K562 (cell line): ENCODE measurements at regions not wholly inside any gene's neighbourhood (a gene's known extent, or its start where the extent isn't known, plus 50 kb on each side); places are given as distances from the start of the nearest gene placed in this dataset.
"Not testable (repeated sequence)": the region's sequence is repeated elsewhere in the genome, so short reads cannot be mapped to it uniquely, and the experiment has no call there.

Source experiments
- ETV6 ChIP-seq, 3 experiments: fragments of 150-350 bp in 1 of 3; sonication (generic) in 1 of 3; formaldehyde crosslinking in 1 of 3; IDR thresholded peaks; 2 replicates each; pipeline versions ENCODE4 v1.6.1 to v1.8.0; 2014 to 2022; ENCODE audit warnings: borderline replicate concordance in 2 of 3, low read depth in 2 of 3, antibody characterized with exemption in 1 of 3, low read length in 1 of 3, mild to moderate bottlenecking in 1 of 3, missing genetic modification reagents in 1 of 3
- EZH2 ChIP-seq: IDR thresholded peaks from 2 replicates; pipeline ENCODE4 v1.6.1; 2012; ENCODE audit warnings: low read depth, mild to moderate bottlenecking, inconsistent platforms, low read length, borderline replicate concordance
- GABPA ChIP-seq: fragments of 200-800 bp; sonication (Bioruptor generic); conservative IDR thresholded peaks from 2 replicates; pipeline ENCODE4 v1.6.1; 2016; ENCODE audit warnings: low read depth, missing genetic modification characterization, missing compliant biosample characterization
- MTF1 ChIP-seq: fragments of 250-450 bp; sonication (Bioruptor Pico); IDR thresholded peaks from 2 replicates; pipeline ENCODE4 v1.9.0; 2021; ENCODE audit warnings: moderate library complexity, mild to moderate bottlenecking, inconsistent platforms, borderline replicate concordance
- SRSF1 ChIP-seq: fragments of 200-400 bp; formaldehyde crosslinking; IDR thresholded peaks from 2 replicates; pipeline ENCODE4 v1.6.1; 2017; ENCODE audit warnings: mild to moderate bottlenecking, low read depth, low read length, moderate library complexity
- TAL1 ChIP-seq: fragments of 450-650 bp; IDR thresholded peaks from 2 replicates; pipeline ENCODE4 v1.6.1; 2016; ENCODE audit warnings: mild to moderate bottlenecking
- ZNF586 ChIP-seq: fragments of 450-650 bp; formaldehyde crosslinking; conservative IDR thresholded peaks from 2 replicates; pipeline ENCODE4 v1.4.0; 2020; ENCODE audit warnings: mild to moderate bottlenecking, moderate library complexity
- TF ChIP-seq, protein P1 (sequence below), 2 experiments: fragments of 450-650 bp; IDR thresholded peaks; 2 replicates each; pipeline ENCODE4 v1.6.1; 2016
- TF ChIP-seq, protein P2 (sequence below), 3 experiments: IDR thresholded peaks in 2 of 3; conservative IDR thresholded peaks in 1 of 3; 2 replicates each; pipeline ENCODE4 v1.5.1; 2011 to 2012; ENCODE audit warnings: low read length in 3 of 3, mild to moderate bottlenecking in 3 of 3, control low read depth in 2 of 3, improper control_type of control experiment in 1 of 3, inconsistent platforms in 1 of 3, low read depth in 1 of 3, mixed read lengths in 1 of 3, moderate library complexity in 1 of 3; ENCODE audit not compliant: insufficient read depth in 2 of 3
- TF ChIP-seq, protein P3 (sequence below), 2 experiments: fragments of 450-650 bp in 1 of 2; sonication (generic) in 1 of 2; formaldehyde crosslinking in 1 of 2; IDR thresholded peaks; 2 replicates each; pipeline versions ENCODE4 v1.7.1 to v1.9.0; 2016 to 2022; ENCODE audit warnings: inconsistent platforms in 1 of 2, mild to moderate bottlenecking in 1 of 2, missing genetic modification reagents in 1 of 2

DNA sequence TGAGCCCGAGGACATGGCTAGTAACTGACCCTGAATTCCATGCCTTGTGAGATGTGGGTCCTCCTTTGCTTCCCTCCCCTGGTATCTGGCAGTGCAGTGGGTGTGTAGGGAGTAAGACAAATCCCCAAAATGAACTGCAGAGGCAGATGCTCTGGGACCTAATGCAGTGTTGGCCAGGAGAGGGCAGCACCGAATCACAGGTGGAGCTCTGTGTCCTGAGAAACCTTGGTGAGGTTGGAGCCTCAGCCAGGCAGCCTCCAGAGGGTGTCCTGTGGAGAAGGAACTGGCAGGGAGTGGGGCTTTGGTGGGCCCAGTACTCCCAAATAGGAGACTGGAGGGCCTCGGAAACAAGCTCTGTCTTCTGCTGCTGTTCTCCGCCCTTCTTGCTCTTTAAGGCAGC, 209.9 kb downstream of the CCNG2 start:
- TF ChIP-seq, protein P1, sequence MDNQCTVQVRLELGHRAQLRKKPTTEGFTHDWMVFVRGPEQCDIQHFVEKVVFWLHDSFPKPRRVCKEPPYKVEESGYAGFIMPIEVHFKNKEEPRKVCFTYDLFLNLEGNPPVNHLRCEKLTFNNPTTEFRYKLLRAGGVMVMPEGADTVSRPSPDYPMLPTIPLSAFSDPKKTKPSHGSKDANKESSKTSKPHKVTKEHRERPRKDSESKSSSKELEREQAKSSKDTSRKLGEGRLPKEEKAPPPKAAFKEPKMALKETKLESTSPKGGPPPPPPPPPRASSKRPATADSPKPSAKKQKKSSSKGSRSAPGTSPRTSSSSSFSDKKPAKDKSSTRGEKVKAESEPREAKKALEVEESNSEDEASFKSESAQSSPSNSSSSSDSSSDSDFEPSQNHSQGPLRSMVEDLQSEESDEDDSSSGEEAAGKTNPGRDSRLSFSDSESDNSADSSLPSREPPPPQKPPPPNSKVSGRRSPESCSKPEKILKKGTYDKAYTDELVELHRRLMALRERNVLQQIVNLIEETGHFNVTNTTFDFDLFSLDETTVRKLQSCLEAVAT (IDR thresholded peaks at IDR 0.05) = not testable (repeated sequence)
- not testable (repeated sequence) for TF ChIP-seq TAL1; ETV6 (IDR thresholded peaks at IDR 0.05; ENCODE audit: borderline replicate concordance in 1 of 2, low read depth in 2 of 2, low read length in 1 of 2); ETV6 (CRISPR knock-in tag; IDR thresholded peaks at IDR 0.05; ENCODE audit: borderline replicate concordance); EZH2; MTF1; GABPA (tag); ZNF586; SRSF1
- TF ChIP-seq, protein P2, sequence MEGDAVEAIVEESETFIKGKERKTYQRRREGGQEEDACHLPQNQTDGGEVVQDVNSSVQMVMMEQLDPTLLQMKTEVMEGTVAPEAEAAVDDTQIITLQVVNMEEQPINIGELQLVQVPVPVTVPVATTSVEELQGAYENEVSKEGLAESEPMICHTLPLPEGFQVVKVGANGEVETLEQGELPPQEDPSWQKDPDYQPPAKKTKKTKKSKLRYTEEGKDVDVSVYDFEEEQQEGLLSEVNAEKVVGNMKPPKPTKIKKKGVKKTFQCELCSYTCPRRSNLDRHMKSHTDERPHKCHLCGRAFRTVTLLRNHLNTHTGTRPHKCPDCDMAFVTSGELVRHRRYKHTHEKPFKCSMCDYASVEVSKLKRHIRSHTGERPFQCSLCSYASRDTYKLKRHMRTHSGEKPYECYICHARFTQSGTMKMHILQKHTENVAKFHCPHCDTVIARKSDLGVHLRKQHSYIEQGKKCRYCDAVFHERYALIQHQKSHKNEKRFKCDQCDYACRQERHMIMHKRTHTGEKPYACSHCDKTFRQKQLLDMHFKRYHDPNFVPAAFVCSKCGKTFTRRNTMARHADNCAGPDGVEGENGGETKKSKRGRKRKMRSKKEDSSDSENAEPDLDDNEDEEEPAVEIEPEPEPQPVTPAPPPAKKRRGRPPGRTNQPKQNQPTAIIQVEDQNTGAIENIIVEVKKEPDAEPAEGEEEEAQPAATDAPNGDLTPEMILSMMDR (IDR thresholded peaks at IDR 0.05 in 2 of 3, conservative IDR thresholded peaks at IDR 0.05 in 1 of 3; ENCODE audit: insufficient read depth in 2 of 3, low read depth in 1 of 3, low read length in 3 of 3) = not testable (repeated sequence)
- TF ChIP-seq, protein P3, sequence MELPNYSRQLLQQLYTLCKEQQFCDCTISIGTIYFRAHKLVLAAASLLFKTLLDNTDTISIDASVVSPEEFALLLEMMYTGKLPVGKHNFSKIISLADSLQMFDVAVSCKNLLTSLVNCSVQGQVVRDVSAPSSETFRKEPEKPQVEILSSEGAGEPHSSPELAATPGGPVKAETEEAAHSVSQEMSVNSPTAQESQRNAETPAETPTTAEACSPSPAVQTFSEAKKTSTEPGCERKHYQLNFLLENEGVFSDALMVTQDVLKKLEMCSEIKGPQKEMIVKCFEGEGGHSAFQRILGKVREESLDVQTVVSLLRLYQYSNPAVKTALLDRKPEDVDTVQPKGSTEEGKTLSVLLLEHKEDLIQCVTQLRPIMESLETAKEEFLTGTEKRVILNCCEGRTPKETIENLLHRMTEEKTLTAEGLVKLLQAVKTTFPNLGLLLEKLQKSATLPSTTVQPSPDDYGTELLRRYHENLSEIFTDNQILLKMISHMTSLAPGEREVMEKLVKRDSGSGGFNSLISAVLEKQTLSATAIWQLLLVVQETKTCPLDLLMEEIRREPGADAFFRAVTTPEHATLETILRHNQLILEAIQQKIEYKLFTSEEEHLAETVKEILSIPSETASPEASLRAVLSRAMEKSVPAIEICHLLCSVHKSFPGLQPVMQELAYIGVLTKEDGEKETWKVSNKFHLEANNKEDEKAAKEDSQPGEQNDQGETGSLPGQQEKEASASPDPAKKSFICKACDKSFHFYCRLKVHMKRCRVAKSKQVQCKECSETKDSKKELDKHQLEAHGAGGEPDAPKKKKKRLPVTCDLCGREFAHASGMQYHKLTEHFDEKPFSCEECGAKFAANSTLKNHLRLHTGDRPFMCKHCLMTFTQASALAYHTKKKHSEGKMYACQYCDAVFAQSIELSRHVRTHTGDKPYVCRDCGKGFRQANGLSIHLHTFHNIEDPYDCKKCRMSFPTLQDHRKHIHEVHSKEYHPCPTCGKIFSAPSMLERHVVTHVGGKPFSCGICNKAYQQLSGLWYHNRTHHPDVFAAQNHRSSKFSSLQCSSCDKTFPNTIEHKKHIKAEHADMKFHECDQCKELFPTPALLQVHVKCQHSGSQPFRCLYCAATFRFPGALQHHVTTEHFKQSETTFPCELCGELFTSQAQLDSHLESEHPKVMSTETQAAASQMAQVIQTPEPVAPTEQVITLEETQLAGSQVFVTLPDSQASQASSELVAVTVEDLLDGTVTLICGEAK (IDR thresholded peaks at IDR 0.05) = not testable (repeated sequence)
- TF ChIP-seq, protein P3 (CRISPR knock-in tag; IDR thresholded peaks at IDR 0.05) = not testable (repeated sequence)
